ENCODE measurements at regions not wholly inside any gene's neighbourhood (a gene's known extent, or its start where the extent isn't known, plus 50 kb on each side); places are given as distances from the start of the nearest gene placed in this dataset.

GRCh38 chr5:111851631-111852548 is 94.9 kb upstream of the NREP start:
- peaks cover 14% of the 10 kb centered on the region for H3K4me1 ChIP-seq (ENCODE audit: insufficient read depth, low read length, poor library complexity, severe bottlenecking)
- H2AFZ ChIP-seq (ENCODE audit: low read length): no peak overlapping the region
- no peak overlapping the region for H3K4me2 ChIP-seq (ENCODE audit: low read length)
- no peaks in the 10 kb centered on the region for H4K20me1 ChIP-seq (ENCODE audit: insufficient read depth, low read length)
- TF ChIP-seq CTCF (conservative IDR thresholded peaks at IDR 0.05; ENCODE audit: low read length) (no peak), EZH2phosphoT487 (IDR thresholded peaks at IDR 0.05; ENCODE audit: borderline replicate concordance, low read depth, low read length) (no peak)
- intact Hi-C loops (cut with micrococcal nuclease; ENCODE audit: unreplicated experiment): no loop called here
- no peak overlapping the region for H3K27ac ChIP-seq (ENCODE audit: low read depth, low read length, poor library complexity, severe bottlenecking)
- no peak for DNase-seq (ENCODE audit: low spot score)
- ChIA-PET CTCF (ENCODE audit: unreplicated experiment) (no interaction called here), POLR2A (interaction anchor here (1.0 kb wide), 1 partner anchor 12 kb away, joined by 3 read pairs; no protein-coding TSS in a partner anchor)
- no peaks in the 10 kb centered on the region for H3K79me2 ChIP-seq (ENCODE audit: insufficient read depth, low read depth, low read length)
- H3K9me3 ChIP-seq (ENCODE audit: low read length): no peaks in the 10 kb centered on the region
- no peaks in the 10 kb centered on the region for H3K9me2 ChIP-seq (ENCODE audit: insufficient read depth, low read length)
- BruUV-seq (replicated peaks): no TSS peak
- no peak overlapping the region for H3K4me3 ChIP-seq (ENCODE audit: low read depth, low read length, poor library complexity, severe bottlenecking)
- H3K36me3 ChIP-seq (ENCODE audit: insufficient read depth, low read length): no peaks in the 10 kb centered on the region

- ChIA-PET POLR2A (interaction anchor here (0.5 kb wide), 1 partner anchor 26 kb away, joined by 5 read pairs; no protein-coding TSS in a partner anchor), CTCF (ENCODE audit: unreplicated experiment) (interaction anchor here (1.1 kb wide), 1 partner anchor 9 kb away, joined by 4 read pairs; no protein-coding TSS in a partner anchor)
- no peak for DNase-seq (ENCODE audit: low spot score)
- H4K20me1 ChIP-seq (ENCODE audit: insufficient read depth, low read length): no peaks in the 10 kb centered on the region
- H3K9me3 ChIP-seq (ENCODE audit: low read length): no peaks in the 10 kb centered on the region
- no peak overlapping the region for H3K4me2 ChIP-seq (ENCODE audit: low read length)
- BruUV-seq (replicated peaks): no TSS peak
- TF ChIP-seq EZH2phosphoT487 (IDR thresholded peaks at IDR 0.05; ENCODE audit: borderline replicate concordance, low read depth, low read length): no peak
- no peak for TF ChIP-seq CTCF (conservative IDR thresholded peaks at IDR 0.05; ENCODE audit: low read length)
- H2AFZ ChIP-seq (ENCODE audit: low read length): no peak overlapping the region
- 0 out of 2 replicates have a peak, but pooled peaks cover 3% of the 10 kb centered on the region for H3K9me2 ChIP-seq (ENCODE audit: insufficient read depth, low read length)
- H3K4me3 ChIP-seq (ENCODE audit: low read depth, low read length, poor library complexity, severe bottlenecking): no peak overlapping the region
- H3K36me3 ChIP-seq (ENCODE audit: insufficient read depth, low read length): no peaks in the 10 kb centered on the region
- H3K4me1 ChIP-seq (ENCODE audit: insufficient read depth, low read length, poor library complexity, severe bottlenecking): peaks cover 4% of the 10 kb centered on the region
- intact Hi-C loops (cut with micrococcal nuclease; ENCODE audit: unreplicated experiment): no loop called here
- H3K27ac ChIP-seq (ENCODE audit: low read depth, low read length, poor library complexity, severe bottlenecking): no peak overlapping the region
- H3K79me2 ChIP-seq (ENCODE audit: insufficient read depth, low read depth, low read length): no peaks in the 10 kb centered on the region
Measured at GRCh38 chr5:111848476-111848875, 91.5 kb upstream of the NREP start.
